Activated CD4-positive, alpha-beta T cell treated with anti-CD3 and anti-CD28 coated beads for 36 hours (primary cell): ENCODE measurements at regions not wholly inside any gene's neighbourhood (a gene's known extent, or its start where the extent isn't known, plus 50 kb on each side); places are given as distances from the start of the nearest gene placed in this dataset.

Source experiments
- ATAC-seq: fragments of 200-7000 bp; cut with Tn5 transposase; one replicate; pipeline ENCODE4 v1.10.0; 2021; ENCODE audit warnings: mild to moderate bottlenecking, moderate library complexity
- CTCF ChIA-PET: fragments of 350-600 bp; sonication (Branson Sonifier 250); formaldehyde crosslinking; loops from one replicate; lab custom pipeline; 2021; ENCODE audit warnings: antibody characterized with exemption; lab: Charles Lee
- POLR2A ChIA-PET: fragments of 350-600 bp; sonication (Branson Sonifier 250); formaldehyde crosslinking; loops from one replicate; lab custom pipeline; 2021; ENCODE audit warnings: antibody characterized with exemption, inconsistent platforms; lab: Charles Lee
- DNase-seq: peaks from one replicate; pipeline ENCODE4 v3.0.0-alpha.2; 2020
- H3K27ac Mint-ChIP-seq: one replicate; pipeline ENCODE4 v1.8.0; 2021; ENCODE audit warnings: mixed read lengths
- H3K27me3 Mint-ChIP-seq: one replicate; pipeline ENCODE4 v1.8.0; 2021; ENCODE audit warnings: mixed read lengths
- H3K36me3 Mint-ChIP-seq: one replicate; pipeline ENCODE4 v1.8.0; 2021; ENCODE audit warnings: low read depth, mixed read lengths
- H3K4me1 Mint-ChIP-seq: one replicate; pipeline ENCODE4 v1.8.0; 2021; ENCODE audit warnings: mixed read lengths
- H3K4me3 Mint-ChIP-seq: one replicate; pipeline ENCODE4 v1.8.0; 2021; ENCODE audit warnings: mild to moderate bottlenecking, moderate library complexity, mixed read lengths
- H3K9me3 Mint-ChIP-seq: one replicate; pipeline ENCODE4 v1.8.0; 2021; ENCODE audit warnings: low read depth, mixed read lengths
- intact Hi-C, 2 experiments: fragments of 100-400 bp; cut with DNase I in 1 of 2; cut with micrococcal nuclease in 1 of 2; formaldehyde crosslinking; loops; one replicate each; pipeline versions ENCODE4 v1.14.2 to v1.15.1; 2022 to 2024; cut with DNase I, micrococcal nuclease

- Mint-ChIP-seq H3K27ac (no peak overlapping the region), H3K36me3 (no peaks in the 10 kb centered on the region), H3K27me3 (no peaks in the 10 kb centered on the region), H3K4me1 (no peaks in the 10 kb centered on the region), H3K9me3 (no peaks in the 10 kb centered on the region), H3K4me3 (no peak overlapping the region)
- ChIA-PET CTCF (no interaction called here), POLR2A (no interaction called here)
- DNase-seq: no peak
- intact Hi-C loops: no loop called here
- ATAC-seq: no peak
Measured at GRCh38 chr22:48426466-48427380, 1401.0 kb downstream of the BRD1 start.

DNA sequence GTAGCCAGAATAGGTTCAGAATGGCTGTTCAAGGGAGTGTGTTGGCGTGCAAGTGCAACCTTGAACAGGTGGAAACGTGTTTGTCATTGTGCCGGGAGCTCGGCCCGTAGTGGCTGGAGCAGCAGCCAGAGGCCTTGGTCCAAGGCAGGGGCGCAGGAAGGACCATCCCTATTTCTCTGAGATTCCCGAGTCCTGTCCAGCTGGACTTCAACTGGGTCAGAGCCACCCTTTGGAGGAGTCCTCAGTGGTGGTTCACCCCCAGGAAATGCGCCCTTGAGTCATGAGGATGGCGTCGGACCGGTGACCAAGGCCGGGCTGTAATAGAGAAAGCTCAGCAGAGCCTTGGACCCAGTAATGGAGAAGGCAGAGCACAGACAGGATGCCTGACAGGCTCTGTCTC lies 1402.0 kb downstream of the BRD1 start:
- ChIA-PET CTCF (interaction anchor here (0.6 kb wide), 1 partner anchor 17 kb away, joined by 4 read pairs; no protein-coding TSS in a partner anchor), POLR2A (no interaction called here)
- H3K4me3 Mint-ChIP-seq: no peak overlapping the region
- H3K36me3 Mint-ChIP-seq: no peaks in the 10 kb centered on the region
- H3K27ac Mint-ChIP-seq: no peak overlapping the region
- peaks cover 2% of the 10 kb centered on the region for H3K27me3 Mint-ChIP-seq
- H3K9me3 Mint-ChIP-seq: no peaks in the 10 kb centered on the region
- DNase-seq (no peak), ATAC-seq (no peak)
- H3K4me1 Mint-ChIP-seq: no peaks in the 10 kb centered on the region
- intact Hi-C loops: no loop called here

DNA sequence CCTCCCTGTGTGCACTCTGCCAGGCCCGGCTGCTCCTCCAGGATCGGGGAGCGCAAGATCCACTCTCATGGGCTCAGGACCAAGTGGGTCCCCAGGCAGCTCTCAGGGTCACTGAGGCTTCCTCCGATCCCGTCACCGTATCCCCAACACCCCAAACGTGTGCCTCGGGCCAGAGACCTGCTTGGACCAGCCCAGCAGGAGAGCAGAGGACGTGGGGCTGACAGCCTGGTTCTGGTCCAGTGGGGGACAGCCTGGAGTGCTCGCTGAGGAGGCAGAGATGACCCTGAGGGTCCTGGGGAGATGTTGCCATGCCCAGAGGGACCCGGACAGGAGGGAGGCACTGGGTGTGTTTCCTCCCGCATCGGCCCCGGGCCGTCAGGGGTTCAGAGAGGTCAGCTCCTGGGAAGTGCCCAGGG lies 1402.6 kb downstream of the BRD1 start:
- ATAC-seq: no peak

GRCh38 chr22:48424661-48425060 lies 1403.0 kb downstream of the BRD1 start:
- ChIA-PET POLR2A (no interaction called here), CTCF (no interaction called here)
- no peaks in the 10 kb centered on the region for H3K4me1 Mint-ChIP-seq
- no peak overlapping the region for H3K27ac Mint-ChIP-seq
- no peak for DNase-seq
- H3K9me3 Mint-ChIP-seq: no peaks in the 10 kb centered on the region
- peaks cover 4% of the 10 kb centered on the region for H3K27me3 Mint-ChIP-seq
- no peak for ATAC-seq
- H3K36me3 Mint-ChIP-seq: no peaks in the 10 kb centered on the region
- no peak overlapping the region for H3K4me3 Mint-ChIP-seq
- intact Hi-C loops: no loop called here

More for the DNA sequence above, 1402.6 kb downstream of the BRD1 start:
- intact Hi-C loops: no loop called here
- DNase-seq: no peak
- H3K27ac Mint-ChIP-seq: no peak overlapping the region
- no peaks in the 10 kb centered on the region for H3K36me3 Mint-ChIP-seq
- CTCF ChIA-PET: interaction anchor here (0.6 kb wide), 1 partner anchor 16 kb away, joined by 4 read pairs; no protein-coding TSS in a partner anchor
- no peaks in the 10 kb centered on the region for H3K4me1 Mint-ChIP-seq
- no peaks in the 10 kb centered on the region for H3K9me3 Mint-ChIP-seq
- H3K27me3 Mint-ChIP-seq: peaks cover 4% of the 10 kb centered on the region
- H3K4me3 Mint-ChIP-seq: no peak overlapping the region
- POLR2A ChIA-PET: no interaction called here

DNA sequence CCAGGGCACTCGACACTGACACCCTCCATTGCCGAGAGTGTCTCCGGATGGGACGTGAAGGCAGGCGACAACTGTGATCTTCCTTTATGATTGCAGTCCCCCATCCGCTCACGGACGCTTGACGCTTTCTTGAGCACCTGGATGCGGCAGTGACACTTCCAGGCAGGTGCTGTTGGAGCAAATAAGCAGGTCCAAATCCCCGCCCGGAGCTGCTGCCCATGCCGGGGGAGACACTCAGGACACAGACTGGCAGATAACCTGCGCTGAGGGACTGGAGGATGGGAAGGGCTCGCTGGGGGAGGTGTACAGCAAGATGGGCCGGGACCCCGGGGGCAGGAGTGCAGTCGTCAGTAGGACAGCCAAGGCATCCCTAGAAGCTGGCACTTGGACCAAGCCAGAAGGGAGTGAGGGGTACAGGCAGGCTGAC lies 1403.5 kb downstream of the BRD1 start:
- H3K27me3 Mint-ChIP-seq: peaks cover 4% of the 10 kb centered on the region
- H3K36me3 Mint-ChIP-seq: no peaks in the 10 kb centered on the region
- H3K27ac Mint-ChIP-seq: no peak overlapping the region
- intact Hi-C loops: no loop called here
- ATAC-seq (no peak), DNase-seq (no peak)
- no peak overlapping the region for H3K4me3 Mint-ChIP-seq
- H3K4me1 Mint-ChIP-seq: no peaks in the 10 kb centered on the region
- ChIA-PET CTCF (no interaction called here), POLR2A (no interaction called here)
- H3K9me3 Mint-ChIP-seq: no peaks in the 10 kb centered on the region

DNA sequence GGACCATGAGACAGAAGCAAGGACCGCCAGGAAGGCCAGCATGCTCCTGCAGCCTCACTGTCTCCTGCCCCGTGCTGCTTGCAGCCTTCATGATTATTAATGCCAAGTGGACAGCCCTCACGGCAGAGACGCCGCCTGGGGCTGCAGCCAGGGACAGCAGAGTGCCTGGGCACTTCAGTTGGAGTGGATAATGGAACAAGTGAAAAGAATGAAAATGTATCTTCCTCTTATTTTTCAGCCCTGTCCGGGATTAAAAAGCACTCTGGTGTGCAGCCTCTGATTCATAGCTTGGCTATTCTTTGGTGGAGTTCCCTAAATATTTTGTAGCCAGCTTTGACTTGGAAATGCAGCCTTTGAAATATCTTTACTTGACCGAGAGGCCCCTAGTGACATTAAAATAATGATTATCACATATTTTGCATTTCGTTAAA lies 1404.2 kb downstream of the BRD1 start:
- no peak for DNase-seq
- intact Hi-C loops: no loop called here
- Mint-ChIP-seq H3K36me3 (no peaks in the 10 kb centered on the region), H3K27ac (no peak overlapping the region), H3K9me3 (no peaks in the 10 kb centered on the region), H3K4me3 (no peak overlapping the region), H3K27me3 (peaks cover 4% of the 10 kb centered on the region), H3K4me1 (no peaks in the 10 kb centered on the region)
- ChIA-PET POLR2A (no interaction called here), CTCF (no interaction called here)
- ATAC-seq: no peak

DNA sequence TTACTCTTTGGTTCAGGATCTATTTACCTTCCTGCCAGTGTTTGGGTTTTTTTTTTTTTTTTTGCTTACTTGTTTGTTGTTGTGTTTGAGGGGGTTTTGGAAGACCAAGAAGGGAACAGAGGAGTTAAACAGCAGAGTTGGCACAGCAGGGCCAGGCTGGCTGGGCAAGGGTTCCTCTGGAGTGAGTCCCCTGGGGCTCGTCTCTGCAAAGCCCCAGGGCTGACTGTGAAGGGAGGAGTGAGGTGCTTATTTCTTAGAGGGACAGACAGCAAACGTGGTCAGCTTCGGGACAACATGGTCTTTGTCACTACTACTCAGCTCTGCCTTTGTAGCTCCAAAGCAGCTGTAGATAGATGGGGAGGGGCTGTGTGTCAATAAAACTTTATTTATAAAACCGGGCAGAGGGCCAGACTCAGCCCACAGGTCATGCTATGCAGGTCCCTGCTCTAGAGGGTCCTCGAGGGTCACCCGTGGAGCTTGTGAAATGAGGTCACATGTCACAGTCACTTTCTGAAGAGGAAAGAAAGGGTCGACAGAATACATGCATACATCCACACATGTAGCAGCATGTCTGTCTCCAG lies 1404.7 kb downstream of the BRD1 start:
- Mint-ChIP-seq H3K36me3 (no peaks in the 10 kb centered on the region), H3K27me3 (peaks cover 4% of the 10 kb centered on the region), H3K4me1 (no peaks in the 10 kb centered on the region), H3K4me3 (no peak overlapping the region), H3K27ac (no peak overlapping the region), H3K9me3 (no peaks in the 10 kb centered on the region)
- intact Hi-C loops: no loop called here
- ChIA-PET POLR2A (no interaction called here), CTCF (no interaction called here)
- no peak for DNase-seq
- ATAC-seq: no peak

DNA sequence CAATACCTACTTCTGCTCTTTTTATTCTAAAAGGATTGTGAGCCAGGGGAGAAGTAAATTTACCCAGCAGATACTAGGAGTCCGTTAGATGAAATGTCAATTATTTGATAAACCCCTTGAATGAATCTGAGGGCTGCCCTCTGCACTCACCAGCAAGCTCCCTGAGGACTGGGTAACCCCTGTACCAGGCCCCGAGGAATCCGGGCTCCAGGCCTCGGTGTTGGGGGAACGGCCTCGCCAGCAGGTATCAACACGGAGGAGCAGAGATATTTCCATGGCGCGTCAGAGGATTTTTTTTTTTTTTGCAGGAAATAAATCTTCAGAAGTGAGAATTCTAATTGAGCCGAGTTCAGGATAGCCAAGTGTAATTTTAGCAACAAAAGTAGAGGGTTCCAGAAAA lies 1408.8 kb downstream of the BRD1 start:
- H3K9me3 Mint-ChIP-seq: no peaks in the 10 kb centered on the region
- no peak overlapping the region for H3K27ac Mint-ChIP-seq

GRCh38 chr22:48417225-48418070 lies 1410.2 kb downstream of the BRD1 start:
- ATAC-seq: no peak
- Mint-ChIP-seq H3K4me3 (no peak overlapping the region), H3K27ac (no peak overlapping the region), H3K4me1 (no peaks in the 10 kb centered on the region), H3K36me3 (no peaks in the 10 kb centered on the region), H3K9me3 (no peaks in the 10 kb centered on the region), H3K27me3 (peaks cover 7% of the 10 kb centered on the region)
- ChIA-PET POLR2A (no interaction called here), CTCF (no interaction called here)
- DNase-seq: no peak
- intact Hi-C loops: no loop called here

More for the DNA sequence above, 1408.8 kb downstream of the BRD1 start:
- no peaks in the 10 kb centered on the region for H3K4me1 Mint-ChIP-seq
- H3K36me3 Mint-ChIP-seq: no peaks in the 10 kb centered on the region
- intact Hi-C loops: no loop called here
- peaks cover 7% of the 10 kb centered on the region for H3K27me3 Mint-ChIP-seq
- CTCF ChIA-PET: no interaction called here
- no peak for ATAC-seq
- DNase-seq: no peak
- H3K4me3 Mint-ChIP-seq: no peak overlapping the region
- POLR2A ChIA-PET: no interaction called here

GRCh38 chr22:48416396-48417224 lies 1411.1 kb downstream of the BRD1 start:
- DNase-seq: no peak
- Mint-ChIP-seq H3K36me3 (no peaks in the 10 kb centered on the region), H3K27me3 (peaks cover 7% of the 10 kb centered on the region), H3K4me3 (no peak overlapping the region), H3K4me1 (no peaks in the 10 kb centered on the region), H3K9me3 (no peaks in the 10 kb centered on the region), H3K27ac (no peak overlapping the region)
- POLR2A ChIA-PET: no interaction called here
- intact Hi-C loops: no loop called here
- no peak for ATAC-seq
- CTCF ChIA-PET: no interaction called here

- no peaks in the 10 kb centered on the region for H3K36me3 Mint-ChIP-seq
- intact Hi-C loops: no loop called here
- CTCF ChIA-PET: no interaction called here
- no peak overlapping the region for H3K27ac Mint-ChIP-seq
- ATAC-seq (no peak), DNase-seq (no peak)
- no peaks in the 10 kb centered on the region for H3K4me1 Mint-ChIP-seq
- no peak overlapping the region for H3K4me3 Mint-ChIP-seq
- peaks cover 5% of the 10 kb centered on the region for H3K27me3 Mint-ChIP-seq
- POLR2A ChIA-PET: interaction anchor here (0.7 kb wide), 2 partner anchors 192 to 526 kb away, joined by 4 to 5 read pairs; no protein-coding TSS in a partner anchor
- H3K9me3 Mint-ChIP-seq: no peaks in the 10 kb centered on the region
Measured at GRCh38 chr22:48415520-48415919, 1412.2 kb downstream of the BRD1 start.
